GM21447 (cell line): ENCODE measurements at regions not wholly inside any gene's neighbourhood (a gene's known extent, or its start where the extent isn't known, plus 50 kb on each side); places are given as distances from the start of the nearest gene placed in this dataset.
A peak's percentile ranks its signal among the peaks of the same experiment; 100 is the strongest.
"Not testable (repeated sequence)": the region's sequence is repeated elsewhere in the genome, so short reads cannot be mapped to it uniquely, and the experiment has no call there.

Experiments
- ATAC-seq: cut with Tn5 transposase; IDR thresholded peaks from one replicate; pipeline ENCODE4 v1.9.1; 2021; ENCODE audit not compliant: unreplicated experiment

DNA sequence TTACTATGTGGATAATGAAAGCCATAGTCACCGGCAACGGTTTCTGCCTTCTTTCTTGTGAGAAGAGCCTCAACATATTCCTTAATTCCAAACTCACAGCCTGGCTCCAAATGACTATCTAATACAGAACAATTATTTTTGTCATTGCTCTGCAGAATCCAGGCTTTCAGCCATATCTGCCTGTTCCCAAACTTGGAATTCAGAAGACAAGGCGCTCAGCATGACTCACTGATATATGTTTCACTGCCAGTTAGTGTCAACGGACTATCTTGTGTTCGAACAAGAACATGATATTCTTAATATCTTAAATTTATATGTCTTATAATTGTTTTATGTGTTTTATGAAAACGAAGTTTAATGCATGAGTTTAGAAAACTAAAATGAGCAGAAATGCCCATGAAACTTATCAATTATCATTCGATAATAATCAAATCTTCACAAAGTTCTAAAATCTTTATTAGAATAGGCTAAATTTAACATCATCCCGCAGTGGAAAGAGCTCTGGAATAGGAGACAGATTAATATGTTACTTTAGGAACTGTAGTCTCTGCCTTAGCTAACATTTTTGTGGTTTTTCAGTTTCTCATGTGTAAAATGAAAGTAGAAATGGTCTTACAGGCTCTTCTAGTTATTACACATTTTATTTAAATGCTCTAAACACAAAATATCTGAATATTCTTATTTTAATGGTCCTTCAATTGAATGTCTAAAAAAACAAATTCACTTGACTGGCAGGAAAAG lies 669.3 kb upstream of the GJE1 start:
- ATAC-seq: peak; percentile 81

DNA sequence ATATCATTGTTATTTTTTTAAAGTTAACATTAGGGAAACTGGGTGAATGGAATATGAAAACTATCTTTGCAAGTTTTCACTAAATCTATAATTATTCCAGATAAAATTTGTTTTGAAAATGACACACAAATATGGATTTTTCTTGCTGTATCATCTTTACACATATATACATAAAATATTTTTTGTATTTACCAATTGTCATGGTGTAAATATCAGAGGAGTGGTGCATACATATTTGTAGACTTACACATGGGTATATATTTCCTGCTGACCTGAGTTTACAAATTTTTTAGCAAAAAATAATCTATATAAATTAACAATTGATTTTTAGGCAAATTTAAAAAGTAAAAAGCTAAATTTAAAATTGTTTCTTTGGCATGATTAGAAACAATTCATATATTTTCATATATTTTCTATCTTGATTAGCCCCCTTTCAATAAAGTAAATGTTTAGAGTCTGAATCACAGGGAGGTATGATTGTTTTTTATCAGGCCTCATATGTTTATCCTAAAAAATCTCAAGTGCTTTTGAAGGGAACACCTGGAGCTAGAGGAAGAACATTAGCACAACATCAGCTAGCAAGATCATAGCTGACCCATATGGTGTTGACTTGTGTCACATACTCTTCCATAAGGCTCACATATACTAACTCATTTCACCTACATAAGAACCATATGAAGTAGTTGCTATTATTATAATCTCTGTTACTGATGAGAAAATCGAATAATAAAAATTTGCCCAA lies 671.8 kb upstream of the GJE1 start:
- no peak for ATAC-seq

- not testable (repeated sequence) for ATAC-seq
These were observed 672.5 kb upstream of the GJE1 start for GRCh38 chr6:141460245-141460644.

DNA sequence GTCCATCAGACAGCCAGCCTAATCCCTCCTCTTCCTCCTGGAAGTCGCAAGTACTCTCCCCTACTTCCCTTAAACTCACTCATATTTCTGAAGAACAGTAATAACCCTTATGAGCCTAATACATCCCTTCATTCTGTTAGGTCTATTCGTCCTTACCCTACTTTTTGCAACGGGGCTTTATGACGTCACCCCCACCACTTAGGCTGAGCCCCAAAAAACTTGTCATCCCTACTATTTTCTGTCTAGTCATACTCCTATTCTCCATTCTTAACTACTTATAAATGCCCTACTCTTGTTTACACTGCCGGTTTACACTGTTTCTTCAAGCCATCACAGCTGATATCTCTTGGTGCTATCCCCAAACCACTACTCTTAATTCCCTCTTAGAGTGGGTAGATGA lies 674.7 kb upstream of the GJE1 start:
- not testable (repeated sequence) for ATAC-seq

GRCh38 chr6:141452354-141452686 lies 680.4 kb upstream of the GJE1 start:
- no peak for ATAC-seq

- no peak for ATAC-seq
These were observed 681.0 kb upstream of the GJE1 start for GRCh38 chr6:141451511-141452353.

DNA sequence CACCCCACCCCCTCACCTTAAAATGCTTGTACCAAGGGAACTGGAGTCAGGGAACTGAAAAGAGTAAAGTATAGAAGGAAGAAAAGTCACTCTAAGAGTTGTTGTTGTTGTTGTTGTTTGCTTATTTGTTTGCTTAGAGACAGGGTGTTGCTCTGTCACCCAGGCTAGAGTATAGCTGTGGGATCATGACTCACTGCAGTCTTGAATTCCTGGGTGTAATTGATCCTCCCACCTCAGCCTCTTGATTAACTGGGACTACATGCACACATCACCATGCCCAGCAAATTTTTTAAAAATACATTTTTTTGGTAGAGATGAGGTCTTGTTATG lies 681.6 kb upstream of the GJE1 start:
- ATAC-seq: no peak

GRCh38 chr6:141445928-141446628 lies 686.6 kb upstream of the GJE1 start:
- no peak for ATAC-seq

DNA sequence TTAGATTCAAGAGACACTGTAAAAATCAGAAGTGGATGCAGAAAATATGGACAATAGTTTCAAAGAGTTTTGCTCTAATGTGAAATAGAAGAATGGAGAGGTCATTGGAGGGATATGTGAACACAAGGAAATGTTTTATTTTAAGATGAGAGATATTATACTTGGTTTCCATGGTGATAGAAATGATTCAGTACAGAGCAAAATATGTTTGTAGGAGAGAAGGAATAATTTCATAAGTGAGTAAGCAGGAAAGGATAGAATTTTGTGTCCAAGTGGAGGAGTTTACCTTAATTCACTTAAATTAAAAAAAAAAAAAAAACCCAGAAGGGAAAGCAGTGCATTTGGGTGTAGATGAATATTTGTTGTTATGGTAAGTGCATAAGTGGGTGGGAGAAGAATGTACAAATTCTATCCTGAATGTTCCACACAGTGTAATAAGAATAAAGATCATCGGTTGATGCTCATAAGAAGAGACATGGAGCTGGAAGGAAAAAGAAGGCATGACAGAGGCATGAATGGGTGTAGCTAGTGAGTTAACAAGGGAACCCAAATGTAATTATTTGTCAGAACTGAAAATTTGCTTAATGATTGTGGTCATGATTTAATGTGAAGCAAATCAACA lies 688.9 kb upstream of the GJE1 start:
- ATAC-seq: no peak

DNA sequence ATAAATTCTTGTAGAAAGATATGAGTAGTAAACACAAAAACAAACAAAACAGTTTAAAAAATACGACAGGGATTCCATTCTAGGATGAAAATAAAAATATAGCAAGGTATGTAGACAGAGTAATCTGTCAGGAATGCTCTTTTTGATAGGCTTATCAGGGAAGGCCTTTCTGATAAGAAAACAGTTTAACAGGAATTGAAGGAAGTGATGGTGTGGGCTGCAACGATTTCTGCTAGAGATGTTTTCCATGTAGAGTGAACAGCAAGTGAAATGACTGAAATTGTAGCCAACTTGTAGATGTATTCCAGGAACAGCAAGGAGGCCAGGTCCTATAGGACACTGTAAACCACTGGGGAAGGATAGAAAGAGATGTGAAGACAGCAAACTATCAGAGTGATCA lies 689.7 kb upstream of the GJE1 start:
- ATAC-seq: no peak

- no peak for ATAC-seq
These were observed 693.2 kb upstream of the GJE1 start for GRCh38 chr6:141439513-141439912.

GRCh38 chr6:141437685-141438084 lies 695.0 kb upstream of the GJE1 start:
- peak; percentile 77 for ATAC-seq

GRCh38 chr6:141437011-141437410 lies 695.7 kb upstream of the GJE1 start:
- ATAC-seq: no peak

- ATAC-seq: no peak
These were observed 706.2 kb upstream of the GJE1 start for GRCh38 chr6:141426400-141426980.

GRCh38 chr6:141421378-141421777 lies 711.3 kb upstream of the GJE1 start:
- ATAC-seq: no peak

DNA sequence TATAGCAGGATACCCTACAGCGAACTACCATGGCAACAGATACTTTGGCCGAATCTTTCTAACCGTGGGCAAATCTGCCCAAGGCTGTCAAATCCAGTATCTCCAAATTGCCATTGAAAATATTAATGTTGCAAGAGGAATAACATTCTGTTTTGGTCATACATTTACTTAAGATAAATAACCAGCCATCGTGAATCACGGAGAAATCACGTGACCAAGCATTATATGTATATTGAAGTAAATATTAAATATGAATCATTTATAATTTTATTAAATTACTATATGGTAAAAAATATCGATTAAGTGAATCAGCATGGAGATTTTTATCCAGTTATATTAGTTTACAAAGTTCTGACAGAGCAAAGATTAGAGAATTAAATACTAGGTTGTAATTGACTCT lies 714.6 kb upstream of the GJE1 start:
- no peak for ATAC-seq

GRCh38 chr6:141415896-141416295 lies 716.8 kb upstream of the GJE1 start:
- no peak for ATAC-seq

GRCh38 chr6:141413196-141413595 lies 719.5 kb upstream of the GJE1 start:
- no peak for ATAC-seq

GRCh38 chr6:141406761-141407160 lies 726.0 kb upstream of the GJE1 start:
- no peak for ATAC-seq

GRCh38 chr6:141403827-141404226 lies 728.9 kb upstream of the GJE1 start:
- no peak for ATAC-seq

GRCh38 chr6:141403103-141403502 lies 729.6 kb upstream of the GJE1 start:
- no peak for ATAC-seq
